Calu3 (cell line): ENCODE measurements at regions not wholly inside any gene's neighbourhood (a gene's known extent, or its start where the extent isn't known, plus 50 kb on each side); places are given as distances from the start of the nearest gene placed in this dataset.

Source experiments
- BruUV-seq: library from RNA; stranded (reverse); fragments of 400-500 nt; replicated peaks from 2 replicates; lab custom pipeline; 2021; lab: Mats Ljungman, UMichigan
- CTCF ChIA-PET: fragments of 300-600 bp; sonication (Branson Sonifier 250); formaldehyde crosslinking; loops from one replicate; lab custom pipeline; 2022; ENCODE audit warnings: antibody characterized with exemption; lab: Charles Lee
- DNase-seq: peaks from one replicate; pipeline ENCODE4 v3.0.0; 2022
- H3K27ac Mint-ChIP-seq: one replicate; pipeline ENCODE4 v1.8.0; 2022; ENCODE audit warnings: mixed read lengths; ENCODE audit not compliant: unreplicated experiment
- H3K27me3 Mint-ChIP-seq: one replicate; pipeline ENCODE4 v1.8.0; 2022; ENCODE audit warnings: mixed read lengths; ENCODE audit not compliant: unreplicated experiment
- H3K36me3 Mint-ChIP-seq: one replicate; pipeline ENCODE4 v1.8.0; 2022; ENCODE audit warnings: mild to moderate bottlenecking, moderate library complexity, mixed read lengths; ENCODE audit not compliant: insufficient read depth, unreplicated experiment
- H3K4me1 Mint-ChIP-seq: one replicate; pipeline ENCODE4 v1.8.0; 2022; ENCODE audit warnings: mild to moderate bottlenecking, low read depth, mixed read lengths; ENCODE audit not compliant: unreplicated experiment
- H3K4me3 Mint-ChIP-seq: one replicate; pipeline ENCODE4 v1.8.0; 2022; ENCODE audit warnings: mild to moderate bottlenecking, low read depth, moderate library complexity, mixed read lengths; ENCODE audit not compliant: unreplicated experiment
- H3K9me3 Mint-ChIP-seq: one replicate; pipeline ENCODE4 v1.8.0; 2022; ENCODE audit warnings: low read depth, mixed read lengths; ENCODE audit not compliant: unreplicated experiment
- intact Hi-C: fragments of 100-400 bp; cut with micrococcal nuclease; formaldehyde crosslinking; loops from one replicate; pipeline ENCODE4 v1.10.0; 2022; ENCODE audit not compliant: unreplicated experiment
- TF ChIP-seq, protein P1 (sequence below): fragments of 200-600 bp; IDR thresholded peaks from one replicate; pipeline ENCODE4 v1.8.0; 2022; ENCODE audit warnings: antibody characterized with exemption; ENCODE audit not compliant: unreplicated experiment

DNA sequence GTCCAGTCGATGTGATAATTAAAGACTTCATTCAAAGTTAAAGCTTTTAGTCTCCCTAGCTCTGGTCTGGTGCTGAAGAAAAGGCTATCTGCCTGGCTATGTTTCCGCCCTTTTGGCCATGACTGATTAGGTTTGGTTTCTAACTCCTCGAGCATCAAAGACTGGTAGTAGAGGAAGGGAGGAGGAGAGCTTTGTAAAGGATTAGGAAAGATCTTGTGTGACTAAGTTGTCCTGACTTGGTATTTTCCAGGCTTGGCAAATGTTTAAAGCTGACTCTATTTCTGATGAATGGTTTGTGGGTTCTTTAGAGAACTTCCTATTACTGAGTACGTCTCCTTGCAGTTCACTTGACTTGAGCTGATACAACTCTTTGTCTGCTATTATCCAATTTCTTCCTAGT lies 312.9 kb downstream of the GJA1 start:
- H3K27ac Mint-ChIP-seq, result no peak overlapping the region
- no peaks in the 10 kb centered on the region for H3K4me1 Mint-ChIP-seq
- no peak for DNase-seq
- TF ChIP-seq, protein P1, sequence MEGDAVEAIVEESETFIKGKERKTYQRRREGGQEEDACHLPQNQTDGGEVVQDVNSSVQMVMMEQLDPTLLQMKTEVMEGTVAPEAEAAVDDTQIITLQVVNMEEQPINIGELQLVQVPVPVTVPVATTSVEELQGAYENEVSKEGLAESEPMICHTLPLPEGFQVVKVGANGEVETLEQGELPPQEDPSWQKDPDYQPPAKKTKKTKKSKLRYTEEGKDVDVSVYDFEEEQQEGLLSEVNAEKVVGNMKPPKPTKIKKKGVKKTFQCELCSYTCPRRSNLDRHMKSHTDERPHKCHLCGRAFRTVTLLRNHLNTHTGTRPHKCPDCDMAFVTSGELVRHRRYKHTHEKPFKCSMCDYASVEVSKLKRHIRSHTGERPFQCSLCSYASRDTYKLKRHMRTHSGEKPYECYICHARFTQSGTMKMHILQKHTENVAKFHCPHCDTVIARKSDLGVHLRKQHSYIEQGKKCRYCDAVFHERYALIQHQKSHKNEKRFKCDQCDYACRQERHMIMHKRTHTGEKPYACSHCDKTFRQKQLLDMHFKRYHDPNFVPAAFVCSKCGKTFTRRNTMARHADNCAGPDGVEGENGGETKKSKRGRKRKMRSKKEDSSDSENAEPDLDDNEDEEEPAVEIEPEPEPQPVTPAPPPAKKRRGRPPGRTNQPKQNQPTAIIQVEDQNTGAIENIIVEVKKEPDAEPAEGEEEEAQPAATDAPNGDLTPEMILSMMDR, result no peak
- CTCF ChIA-PET, result no interaction called here
- intact Hi-C loops, result no loop called here
- H3K4me3 Mint-ChIP-seq, result no peak overlapping the region
- H3K27me3 Mint-ChIP-seq, result no peaks in the 10 kb centered on the region
- no TSS peak for BruUV-seq
- no peaks in the 10 kb centered on the region for H3K9me3 Mint-ChIP-seq
- H3K36me3 Mint-ChIP-seq, result no peaks in the 10 kb centered on the region

DNA sequence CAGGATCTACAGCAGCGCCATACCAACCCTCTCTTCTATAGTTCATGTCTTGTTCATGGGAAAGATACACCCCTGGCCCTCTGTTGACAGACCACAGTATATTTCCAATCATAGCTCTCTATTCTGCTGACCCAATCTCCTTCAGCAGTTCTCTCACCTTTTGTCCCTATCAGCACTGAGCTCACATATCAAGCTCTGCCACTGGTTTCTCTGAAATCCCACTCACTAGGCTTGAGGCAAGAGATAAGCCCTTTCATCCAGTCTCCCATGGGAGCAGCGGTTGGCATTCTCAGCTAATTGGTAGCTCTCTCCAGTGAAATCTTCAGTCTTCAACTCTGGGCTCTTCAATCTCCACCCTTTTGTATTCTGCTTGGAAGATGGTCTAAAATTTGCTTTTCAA lies 313.4 kb downstream of the GJA1 start:
- no peak overlapping the region for H3K4me3 Mint-ChIP-seq
- CTCF ChIA-PET, result interaction anchor here (0.6 kb wide), 1 partner anchor 9 kb away, joined by 4 read pairs; no protein-coding TSS in a partner anchor
- no peak overlapping the region for H3K27ac Mint-ChIP-seq
- DNase-seq, result no peak
- intact Hi-C loops, result no loop called here
- no peaks in the 10 kb centered on the region for H3K27me3 Mint-ChIP-seq
- no peaks in the 10 kb centered on the region for H3K36me3 Mint-ChIP-seq
- BruUV-seq, result no TSS peak
- no peaks in the 10 kb centered on the region for H3K9me3 Mint-ChIP-seq
- TF ChIP-seq, protein P1, result no peak
- no peaks in the 10 kb centered on the region for H3K4me1 Mint-ChIP-seq

DNA sequence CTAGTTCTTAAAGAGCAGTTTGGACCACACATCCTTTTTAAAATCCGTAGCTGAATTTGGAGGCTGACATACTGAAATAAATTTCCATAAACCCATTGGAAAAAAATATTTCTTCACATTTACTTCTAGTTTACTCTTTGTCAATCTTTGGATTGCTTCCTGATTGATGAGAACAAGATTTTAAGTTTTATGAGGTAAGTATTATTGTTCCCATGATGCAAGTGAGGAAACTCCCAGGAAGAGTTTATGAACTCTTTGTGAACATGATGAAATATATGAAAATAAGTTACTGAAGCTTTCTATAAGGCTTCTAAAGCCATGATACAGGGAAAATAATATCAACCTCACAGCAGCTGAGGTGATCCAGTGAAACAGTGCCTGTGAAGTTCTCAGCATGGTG lies 320.0 kb downstream of the GJA1 start:
- H3K4me1 Mint-ChIP-seq, result no peaks in the 10 kb centered on the region
- TF ChIP-seq, protein P1, result no peak
- no peak for DNase-seq
- CTCF ChIA-PET, result no interaction called here
- no peak overlapping the region for H3K27ac Mint-ChIP-seq
- no peaks in the 10 kb centered on the region for H3K9me3 Mint-ChIP-seq
- H3K36me3 Mint-ChIP-seq, result no peaks in the 10 kb centered on the region
- intact Hi-C loops, result no loop called here
- no TSS peak for BruUV-seq
- H3K27me3 Mint-ChIP-seq, result no peaks in the 10 kb centered on the region
- H3K4me3 Mint-ChIP-seq, result no peak overlapping the region

DNA sequence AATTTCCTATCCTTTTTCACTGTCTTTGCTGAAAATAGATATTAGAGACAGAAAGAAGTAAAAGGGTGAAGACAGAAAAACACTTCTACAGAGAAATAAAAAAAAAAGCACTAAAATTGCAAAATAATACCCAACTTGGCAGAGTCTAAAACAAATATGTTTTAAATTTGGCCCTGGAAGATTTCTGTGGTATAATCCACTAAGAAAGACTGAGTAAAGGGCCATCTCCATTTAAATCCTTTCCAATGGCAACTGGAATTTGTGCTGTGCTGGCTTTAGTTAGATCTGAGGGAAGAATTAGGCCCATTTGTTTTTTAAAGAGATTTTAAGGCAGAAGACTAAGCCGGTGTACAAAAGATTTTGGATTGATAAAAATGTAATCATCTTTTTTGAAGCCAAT lies 321.2 kb downstream of the GJA1 start:
- H3K9me3 Mint-ChIP-seq, result peaks cover 2% of the 10 kb centered on the region
- H3K4me3 Mint-ChIP-seq, result no peak overlapping the region
- no peaks in the 10 kb centered on the region for H3K36me3 Mint-ChIP-seq
- TF ChIP-seq, protein P1, result no peak
- H3K27me3 Mint-ChIP-seq, result no peaks in the 10 kb centered on the region
- no peaks in the 10 kb centered on the region for H3K4me1 Mint-ChIP-seq
- no peak overlapping the region for H3K27ac Mint-ChIP-seq
- CTCF ChIA-PET, result no interaction called here
- BruUV-seq, result no TSS peak
- no peak for DNase-seq
- intact Hi-C loops, result no loop called here
